ENCODE measurements at regions not wholly inside any gene's neighbourhood (a gene's known extent, or its start where the extent isn't known, plus 50 kb on each side); places are given as distances from the start of the nearest gene placed in this dataset.

DNA sequence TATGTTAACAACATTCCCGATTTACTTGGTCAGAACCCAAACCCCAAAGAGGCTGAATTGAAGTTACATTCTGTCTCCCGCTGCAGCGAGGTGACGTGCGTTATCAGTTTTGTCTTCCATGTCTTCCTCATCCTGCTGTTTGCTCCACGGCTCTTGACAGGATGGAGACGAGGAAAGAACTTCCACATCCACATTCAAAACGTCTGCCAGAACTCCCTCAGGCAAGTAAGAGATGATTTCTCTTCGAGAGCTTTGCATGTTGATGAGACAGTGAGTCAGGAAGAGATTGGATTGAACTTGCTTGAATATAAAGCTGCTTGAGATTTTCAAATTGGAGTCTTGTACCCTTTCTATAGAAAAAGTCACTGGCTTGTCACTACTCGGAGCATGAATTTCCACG lies 242.6 kb downstream of the AUH start:
- peak overlapping the region; percentile 44 for H3K4me3 ChIP-seq (ENCODE audit: low read depth, low read length)
- TF ChIP-seq, protein P1, sequence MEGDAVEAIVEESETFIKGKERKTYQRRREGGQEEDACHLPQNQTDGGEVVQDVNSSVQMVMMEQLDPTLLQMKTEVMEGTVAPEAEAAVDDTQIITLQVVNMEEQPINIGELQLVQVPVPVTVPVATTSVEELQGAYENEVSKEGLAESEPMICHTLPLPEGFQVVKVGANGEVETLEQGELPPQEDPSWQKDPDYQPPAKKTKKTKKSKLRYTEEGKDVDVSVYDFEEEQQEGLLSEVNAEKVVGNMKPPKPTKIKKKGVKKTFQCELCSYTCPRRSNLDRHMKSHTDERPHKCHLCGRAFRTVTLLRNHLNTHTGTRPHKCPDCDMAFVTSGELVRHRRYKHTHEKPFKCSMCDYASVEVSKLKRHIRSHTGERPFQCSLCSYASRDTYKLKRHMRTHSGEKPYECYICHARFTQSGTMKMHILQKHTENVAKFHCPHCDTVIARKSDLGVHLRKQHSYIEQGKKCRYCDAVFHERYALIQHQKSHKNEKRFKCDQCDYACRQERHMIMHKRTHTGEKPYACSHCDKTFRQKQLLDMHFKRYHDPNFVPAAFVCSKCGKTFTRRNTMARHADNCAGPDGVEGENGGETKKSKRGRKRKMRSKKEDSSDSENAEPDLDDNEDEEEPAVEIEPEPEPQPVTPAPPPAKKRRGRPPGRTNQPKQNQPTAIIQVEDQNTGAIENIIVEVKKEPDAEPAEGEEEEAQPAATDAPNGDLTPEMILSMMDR (IDR thresholded peaks at IDR 0.05; ENCODE audit: low read depth, low read length) = no peak

DNA sequence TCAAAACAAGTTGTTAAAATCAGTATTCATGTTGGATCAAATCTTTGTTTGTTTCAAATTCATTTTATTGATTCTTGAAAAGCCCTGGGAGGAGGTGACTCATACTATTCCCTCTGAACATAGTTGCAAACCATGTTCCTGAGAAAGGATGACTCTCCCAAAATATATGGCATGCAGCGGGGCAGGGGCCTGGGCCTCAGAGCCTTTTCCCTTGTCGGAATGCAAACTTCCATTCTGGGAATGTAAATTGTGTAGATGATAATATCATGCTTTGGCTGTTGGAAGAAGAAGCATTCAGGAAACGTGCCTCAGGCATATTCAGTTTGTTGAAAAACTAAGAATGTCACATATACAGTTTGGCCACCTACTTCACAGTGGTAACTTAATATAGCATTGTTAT lies 242.0 kb downstream of the AUH start:
- TF ChIP-seq, protein P1 (IDR thresholded peaks at IDR 0.05; ENCODE audit: low read depth, low read length) = no peak
- peak overlapping the region; percentile 44 for H3K4me3 ChIP-seq (ENCODE audit: low read depth, low read length)

DNA sequence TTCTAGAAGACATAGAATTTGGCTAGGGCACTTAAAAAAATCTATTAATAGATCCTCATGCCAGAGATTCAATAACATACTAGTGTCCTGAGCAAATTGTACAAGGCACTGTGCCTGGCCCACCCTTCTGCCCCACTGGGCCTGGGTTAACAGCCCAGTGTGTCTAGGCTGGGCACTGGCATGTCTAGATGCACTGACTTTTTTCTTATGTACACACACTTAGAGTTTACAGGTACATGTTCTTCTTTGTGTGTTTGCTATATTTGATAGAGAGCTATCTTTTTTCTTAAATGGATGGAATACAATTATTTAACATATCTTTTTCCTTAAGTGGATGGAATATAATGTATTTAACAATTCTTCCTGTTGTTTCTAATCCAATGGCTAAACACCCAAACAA lies 241.5 kb downstream of the AUH start:
- TF ChIP-seq, protein P1 (IDR thresholded peaks at IDR 0.05; ENCODE audit: low read depth, low read length) = no peak
- H3K4me3 ChIP-seq (ENCODE audit: low read depth, low read length) = peak overlapping the region; percentile 44

DNA sequence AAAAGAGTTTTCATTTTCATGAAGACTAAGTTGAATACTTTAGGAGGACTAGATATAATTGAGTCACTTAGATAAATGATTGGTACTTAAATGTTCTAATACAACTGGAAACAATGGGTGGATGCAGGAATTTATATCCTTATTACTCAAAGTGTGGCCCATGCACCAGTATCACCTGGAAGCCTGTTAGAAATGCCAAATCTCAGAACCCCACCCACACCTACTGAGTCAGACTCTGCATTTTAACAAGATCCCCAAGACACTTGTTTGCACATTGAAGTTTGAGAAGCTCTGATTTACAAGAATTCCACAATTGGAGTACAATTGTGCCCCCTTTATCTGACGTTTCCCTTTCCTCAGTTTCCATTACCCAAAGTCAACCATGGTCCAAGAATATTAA lies 239.0 kb downstream of the AUH start:
- no peak overlapping the region for H3K4me3 ChIP-seq (ENCODE audit: low read depth, low read length)
- TF ChIP-seq, protein P1 (IDR thresholded peaks at IDR 0.05; ENCODE audit: low read depth, low read length) = no peak

DNA sequence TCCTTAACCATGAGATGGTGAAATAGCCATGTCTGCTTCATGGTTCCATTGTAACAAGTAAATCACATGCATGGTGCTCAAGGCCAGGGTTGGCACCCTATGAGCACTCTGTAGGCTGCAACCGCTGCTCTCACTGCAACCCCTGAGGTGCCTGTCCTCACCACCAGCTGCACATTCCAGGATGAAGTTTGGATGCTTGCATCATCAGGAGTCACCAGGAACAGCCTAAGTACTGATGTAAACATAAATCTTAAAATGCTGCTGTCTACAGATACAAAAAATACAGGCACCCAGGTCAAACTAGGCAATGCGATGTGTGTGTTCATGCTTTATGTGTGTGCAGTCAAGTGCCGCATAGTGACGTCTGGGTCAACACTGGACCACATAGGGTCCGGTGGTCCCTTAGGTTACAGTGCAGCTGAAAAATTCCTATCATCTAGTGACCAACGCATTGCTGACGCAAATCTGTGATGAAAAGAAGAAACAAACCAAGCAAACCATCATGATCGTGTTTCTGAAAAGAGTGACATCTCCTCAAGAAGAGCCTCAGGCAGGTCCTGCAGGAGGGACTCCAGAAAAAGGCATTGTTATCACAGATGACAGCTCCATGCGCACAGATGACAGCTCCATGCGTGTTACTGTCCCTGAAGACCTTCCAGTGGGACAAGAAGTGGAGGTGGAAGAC lies 234.8 kb downstream of the AUH start:
- TF ChIP-seq, protein P1 (IDR thresholded peaks at IDR 0.05; ENCODE audit: low read depth, low read length) = no peak
- peak overlapping the region; percentile 56 for H3K4me3 ChIP-seq (ENCODE audit: low read depth, low read length)

DNA sequence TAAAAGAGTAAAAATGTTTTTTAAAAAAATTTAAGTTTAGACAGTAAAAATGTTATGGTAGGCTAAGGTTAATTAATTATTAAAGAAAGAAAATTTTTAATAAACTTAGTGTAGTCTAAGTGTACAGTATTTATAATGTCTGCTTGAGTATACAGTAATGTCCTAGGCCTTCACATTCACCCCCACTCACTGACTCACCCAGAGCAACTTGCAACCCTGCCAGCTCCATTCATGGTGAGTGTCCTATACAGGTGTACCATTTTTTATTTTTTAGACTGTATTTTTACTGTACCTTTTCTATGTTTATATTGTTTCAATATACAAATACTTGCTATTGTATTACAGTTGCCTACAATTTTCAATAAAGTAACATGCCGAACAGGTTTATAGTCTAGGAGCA lies 234.1 kb downstream of the AUH start:
- TF ChIP-seq, protein P1 (IDR thresholded peaks at IDR 0.05; ENCODE audit: low read depth, low read length) = no peak
- H3K4me3 ChIP-seq (ENCODE audit: low read depth, low read length) = peak overlapping the region; percentile 56

DNA sequence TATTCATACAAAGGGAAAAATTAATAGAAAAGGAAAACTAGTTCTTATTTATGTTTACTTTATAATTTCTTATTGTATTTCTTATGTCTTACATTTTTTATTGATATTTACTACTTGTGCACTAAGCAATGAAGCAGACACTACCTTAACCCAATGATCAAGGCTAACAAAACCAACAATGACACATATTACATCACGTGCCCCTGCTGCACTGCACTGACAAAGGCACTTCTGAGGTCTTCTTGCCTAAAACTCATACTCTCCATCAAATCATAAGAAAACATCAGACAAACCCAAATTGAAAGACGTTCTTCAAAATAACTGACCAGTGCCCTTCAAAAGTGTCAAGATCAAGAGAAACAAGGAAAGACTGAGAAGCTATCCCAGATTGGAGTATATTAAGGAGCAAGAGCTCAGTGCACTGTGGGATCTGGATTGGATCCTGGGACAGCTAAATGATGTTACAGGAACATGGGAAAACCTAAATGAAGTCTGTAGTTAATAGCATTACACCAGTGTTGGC lies 230.9 kb downstream of the AUH start:
- no peak overlapping the region for H3K4me3 ChIP-seq (ENCODE audit: low read depth, low read length)
- TF ChIP-seq, protein P1 (IDR thresholded peaks at IDR 0.05; ENCODE audit: low read depth, low read length) = no peak

All from WI38 (cell line).